OCI-LY1 (cell line): ENCODE measurements at regions not wholly inside any gene's neighbourhood (a gene's known extent, or its start where the extent isn't known, plus 50 kb on each side); places are given as distances from the start of the nearest gene placed in this dataset.

Experiments
- H2AFZ ChIP-seq: fragments of 200-600 bp; sonication (generic), shearing (Covaris generic); 2 replicates; pipeline ENCODE4 v1.6.0; 2014; ENCODE audit warnings: antibody characterized with exemption, mild to moderate bottlenecking, low read length
- H3F3A ChIP-seq: fragments of 200-600 bp; sonication (generic), shearing (Covaris generic); 2 replicates; pipeline ENCODE4 v1.6.0; 2014; ENCODE audit warnings: mild to moderate bottlenecking, antibody characterized with exemption, low read length, moderate library complexity; ENCODE audit not compliant: insufficient read depth
- H3K27ac ChIP-seq: fragments of 200-600 bp; sonication (generic); 2 replicates; pipeline ENCODE4 v1.5.1; 2014; ENCODE audit warnings: low read length, mixed run types, mild to moderate bottlenecking, low read depth; ENCODE audit not compliant: poor library complexity, severe bottlenecking
- H3K27me3 ChIP-seq: fragments of 200-600 bp; sonication (generic); 2 replicates; pipeline ENCODE4 v1.6.0; 2014; ENCODE audit warnings: antibody characterized with exemption, mild to moderate bottlenecking, low read length, moderate library complexity; ENCODE audit not compliant: insufficient read depth
- H3K36me3 ChIP-seq: fragments of 200-600 bp; sonication (generic); 2 replicates; pipeline ENCODE4 v1.6.1; 2014; ENCODE audit warnings: mild to moderate bottlenecking, antibody characterized with exemption, low read length, moderate library complexity, mixed read lengths; ENCODE audit not compliant: insufficient read depth
- H3K4me1 ChIP-seq: fragments of 200-600 bp; sonication (generic); 2 replicates; pipeline ENCODE4 v1.5.1; 2014; ENCODE audit warnings: mild to moderate bottlenecking, low read length, moderate library complexity; ENCODE audit not compliant: insufficient read depth, severe bottlenecking
- H3K4me2 ChIP-seq: fragments of 200-600 bp; sonication (generic), shearing (Covaris generic); 2 replicates; pipeline ENCODE4 v1.6.1; 2014; ENCODE audit warnings: low read length
- H3K4me3 ChIP-seq: fragments of 200-600 bp; sonication (generic); 2 replicates; pipeline ENCODE4 v1.5.1; 2014; ENCODE audit warnings: low read length, low read depth, mild to moderate bottlenecking, mixed read lengths; ENCODE audit not compliant: poor library complexity, severe bottlenecking
- H3K79me2 ChIP-seq: fragments of 200-600 bp; shearing (Covaris generic); 2 replicates; pipeline ENCODE4 v1.6.1; 2016; ENCODE audit warnings: mixed run types, low read length, mixed read lengths; ENCODE audit not compliant: insufficient read depth
- H3K9ac ChIP-seq: fragments of 200-600 bp; sonication (generic), shearing (Covaris generic); 2 replicates; pipeline ENCODE4 v1.6.1; 2014; ENCODE audit warnings: mild to moderate bottlenecking, low read length, mixed read lengths
- H3K9me2 ChIP-seq: fragments of 200-600 bp; sonication (generic), shearing (Covaris generic); 2 replicates; pipeline ENCODE4 v1.6.1; 2014; ENCODE audit warnings: low read depth, mild to moderate bottlenecking, low read length, mixed read lengths
- H3K9me3 ChIP-seq: fragments of 200-600 bp; shearing (Covaris generic); 2 replicates; pipeline ENCODE4 v1.6.1; 2014; ENCODE audit warnings: low read length, mixed read lengths
- H4K20me1 ChIP-seq: fragments of 200-600 bp; sonication (generic), shearing (Covaris generic); 2 replicates; pipeline ENCODE4 v1.6.0; 2016; ENCODE audit warnings: mild to moderate bottlenecking, low read length; ENCODE audit not compliant: insufficient read depth
- EZH2 ChIP-seq: fragments of 200-600 bp; sonication (generic), shearing (Covaris generic); IDR thresholded peaks from 2 replicates; pipeline ENCODE4 v1.8.0; 2017; ENCODE audit warnings: borderline replicate concordance, mixed run types, mild to moderate bottlenecking, antibody characterized with exemption, low read length, moderate library complexity, mixed read lengths
- TF ChIP-seq, protein P1 (sequence below): fragments of 200-600 bp; sonication (generic), shearing (Covaris generic); IDR thresholded peaks from 2 replicates; pipeline ENCODE4 v1.5.1; 2017; ENCODE audit warnings: mild to moderate bottlenecking, antibody characterized with exemption, low read length, moderate library complexity, mixed read lengths

- no peak overlapping the region for H2AFZ ChIP-seq
- H3K4me1 ChIP-seq, result no peaks in the 10 kb centered on the region
- H3K9me3 ChIP-seq, result no peaks in the 10 kb centered on the region
- TF ChIP-seq, protein P1, sequence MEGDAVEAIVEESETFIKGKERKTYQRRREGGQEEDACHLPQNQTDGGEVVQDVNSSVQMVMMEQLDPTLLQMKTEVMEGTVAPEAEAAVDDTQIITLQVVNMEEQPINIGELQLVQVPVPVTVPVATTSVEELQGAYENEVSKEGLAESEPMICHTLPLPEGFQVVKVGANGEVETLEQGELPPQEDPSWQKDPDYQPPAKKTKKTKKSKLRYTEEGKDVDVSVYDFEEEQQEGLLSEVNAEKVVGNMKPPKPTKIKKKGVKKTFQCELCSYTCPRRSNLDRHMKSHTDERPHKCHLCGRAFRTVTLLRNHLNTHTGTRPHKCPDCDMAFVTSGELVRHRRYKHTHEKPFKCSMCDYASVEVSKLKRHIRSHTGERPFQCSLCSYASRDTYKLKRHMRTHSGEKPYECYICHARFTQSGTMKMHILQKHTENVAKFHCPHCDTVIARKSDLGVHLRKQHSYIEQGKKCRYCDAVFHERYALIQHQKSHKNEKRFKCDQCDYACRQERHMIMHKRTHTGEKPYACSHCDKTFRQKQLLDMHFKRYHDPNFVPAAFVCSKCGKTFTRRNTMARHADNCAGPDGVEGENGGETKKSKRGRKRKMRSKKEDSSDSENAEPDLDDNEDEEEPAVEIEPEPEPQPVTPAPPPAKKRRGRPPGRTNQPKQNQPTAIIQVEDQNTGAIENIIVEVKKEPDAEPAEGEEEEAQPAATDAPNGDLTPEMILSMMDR, result no peak
- no peak for TF ChIP-seq EZH2
- no peaks in the 10 kb centered on the region for H3K36me3 ChIP-seq
- no peak overlapping the region for H3K4me3 ChIP-seq
- no peak overlapping the region for H3K27ac ChIP-seq
- H3K4me2 ChIP-seq, result no peak overlapping the region
- H3K79me2 ChIP-seq, result no peaks in the 10 kb centered on the region
- no peaks in the 10 kb centered on the region for H3K27me3 ChIP-seq
- H4K20me1 ChIP-seq, result no peaks in the 10 kb centered on the region
- no peaks in the 10 kb centered on the region for H3K9me2 ChIP-seq
- H3K9ac ChIP-seq, result no peak overlapping the region
- no peaks in the 10 kb centered on the region for H3F3A ChIP-seq
Measured at GRCh38 chr1:228937851-228938536, 202.7 kb downstream of the RHOU start.

DNA sequence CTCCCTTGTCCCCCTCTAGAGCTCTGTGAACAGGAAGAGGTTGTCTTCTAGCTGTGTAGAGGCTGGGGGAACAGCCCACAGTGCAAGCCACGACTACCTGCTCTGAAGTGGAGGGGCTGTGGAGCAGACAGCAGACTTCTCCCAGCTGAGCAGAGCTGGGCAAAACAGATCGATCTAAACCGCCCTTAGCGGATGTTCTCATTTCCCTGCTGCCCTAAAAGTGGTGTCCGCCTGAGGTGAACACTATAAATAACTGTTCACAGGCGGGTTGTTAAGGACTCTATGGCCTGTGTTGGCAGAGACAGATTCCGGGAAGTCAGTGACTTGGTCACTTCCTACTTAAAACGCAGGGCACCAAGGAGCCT, 203.2 kb downstream of the RHOU start:
- Histone ChIP-seq H3K4me2 (no peak overlapping the region), H3K9me3 (no peaks in the 10 kb centered on the region), H3F3A (no peaks in the 10 kb centered on the region), H2AFZ (no peak overlapping the region), H3K4me3 (no peak overlapping the region), H3K9me2 (no peaks in the 10 kb centered on the region), H3K9ac (no peak overlapping the region), H3K36me3 (no peaks in the 10 kb centered on the region), H3K79me2 (no peaks in the 10 kb centered on the region), H3K27ac (no peak overlapping the region), H4K20me1 (no peaks in the 10 kb centered on the region), H3K27me3 (no peaks in the 10 kb centered on the region), H3K4me1 (no peaks in the 10 kb centered on the region)
- TF ChIP-seq, protein P1, result no peak
- TF ChIP-seq EZH2, result no peak

- no peaks in the 10 kb centered on the region for H3K9me2 ChIP-seq
- H3K27ac ChIP-seq, result no peak overlapping the region
- TF ChIP-seq, protein P1, result no peak
- TF ChIP-seq EZH2, result no peak
- no peaks in the 10 kb centered on the region for H3K4me1 ChIP-seq
- H3K9ac ChIP-seq, result no peak overlapping the region
- H3K36me3 ChIP-seq, result no peaks in the 10 kb centered on the region
- no peaks in the 10 kb centered on the region for H3K9me3 ChIP-seq
- no peak overlapping the region for H3K4me3 ChIP-seq
- no peaks in the 10 kb centered on the region for H4K20me1 ChIP-seq
- H3F3A ChIP-seq, result no peaks in the 10 kb centered on the region
- no peak overlapping the region for H2AFZ ChIP-seq
- no peaks in the 10 kb centered on the region for H3K27me3 ChIP-seq
- no peak overlapping the region for H3K4me2 ChIP-seq
- no peaks in the 10 kb centered on the region for H3K79me2 ChIP-seq
Measured at GRCh38 chr1:228939001-228939691, 203.9 kb downstream of the RHOU start.
